GM23338 (cell line): ENCODE measurements at regions not wholly inside any gene's neighbourhood (a gene's known extent, or its start where the extent isn't known, plus 50 kb on each side); places are given as distances from the start of the nearest gene placed in this dataset.
A peak's percentile ranks its signal among the peaks of the same experiment; 100 is the strongest.

ENCODE experiments used
- ATAC-seq: fragments of 200-7000 bp; cut with Tn5 transposase; 3 replicates; pipeline ENCODE4 v1.9.1; 2020
- DNase-seq: peaks from one replicate; pipeline ENCODE4 v3.0.0-alpha.2; 2015; ENCODE audit warnings: low spot score
- H2AFZ ChIP-seq: fragments of 200-600 bp; sonication (generic); 2 replicates; pipeline ENCODE4 v1.8.0; 2016; ENCODE audit warnings: antibody characterized with exemption, mild to moderate bottlenecking, moderate library complexity
- H3F3A ChIP-seq: fragments of 200-600 bp; sonication (generic); replicated peaks from 2 replicates; pipeline ENCODE4 v1.8.0; 2017; ENCODE audit warnings: antibody characterized with exemption, mixed run types, low read depth
- H3K27ac ChIP-seq: fragments of 200-600 bp; sonication (generic); 2 replicates; pipeline ENCODE4 v1.6.1; 2016; ENCODE audit warnings: low read depth
- H3K27me3 ChIP-seq: fragments of 200-600 bp; sonication (generic); 2 replicates; pipeline ENCODE4 v1.8.0; 2016; ENCODE audit warnings: mild to moderate bottlenecking, mixed run types, moderate library complexity; ENCODE audit not compliant: insufficient read depth
- H3K36me3 ChIP-seq: fragments of 200-600 bp; sonication (generic); 2 replicates; pipeline ENCODE4 v1.8.0; 2016; ENCODE audit warnings: mild to moderate bottlenecking; ENCODE audit not compliant: insufficient read depth
- H3K4me1 ChIP-seq: fragments of 200-600 bp; sonication (generic); 2 replicates; pipeline ENCODE4 v1.8.0; 2016; ENCODE audit warnings: mild to moderate bottlenecking, moderate library complexity; ENCODE audit not compliant: insufficient read depth
- H3K4me2 ChIP-seq: fragments of 200-600 bp; sonication (generic); 2 replicates; pipeline ENCODE4 v1.7.1; 2017; ENCODE audit warnings: mixed run types
- H3K4me3 ChIP-seq: fragments of 200-600 bp; sonication (generic); 2 replicates; pipeline ENCODE4 v1.6.1; 2016; ENCODE audit warnings: mixed run types
- H3K79me2 ChIP-seq: fragments of 200-600 bp; sonication (generic); replicated peaks from 2 replicates; pipeline ENCODE4 v1.8.0; 2017; ENCODE audit warnings: mild to moderate bottlenecking; ENCODE audit not compliant: insufficient read depth
- H3K9me2 ChIP-seq: fragments of 200-600 bp; sonication (generic); 2 replicates; pipeline ENCODE4 v1.8.0; 2017; ENCODE audit not compliant: insufficient read depth
- H4K20me1 ChIP-seq: fragments of 200-600 bp; sonication (generic); replicated peaks from 2 replicates; pipeline ENCODE4 v1.8.0; 2017; ENCODE audit warnings: mild to moderate bottlenecking; ENCODE audit not compliant: insufficient read depth
- H3K27ac Mint-ChIP-seq: 2 replicates; pipeline ENCODE4 v1.8.0; 2020; ENCODE audit warnings: inconsistent platforms, mild to moderate bottlenecking, moderate library complexity, mixed read lengths
- H3K27me3 Mint-ChIP-seq: 3 replicates; pipeline ENCODE4 v1.8.0; 2022; ENCODE audit warnings: low read depth, mild to moderate bottlenecking, moderate library complexity, mixed read lengths, inconsistent platforms; ENCODE audit not compliant: insufficient read depth, poor library complexity
- H3K36me3 Mint-ChIP-seq: 3 replicates; pipeline ENCODE4 v1.8.0; 2021; ENCODE audit warnings: low read depth, mild to moderate bottlenecking, inconsistent platforms, moderate library complexity, mixed read lengths
- H3K4me1 Mint-ChIP-seq: 3 replicates; pipeline ENCODE4 v1.8.0; 2020; ENCODE audit warnings: mild to moderate bottlenecking, inconsistent platforms, mixed read lengths
- H3K4me3 Mint-ChIP-seq: 3 replicates; pipeline ENCODE4 v1.8.0; 2021; ENCODE audit warnings: moderate library complexity, mild to moderate bottlenecking, inconsistent platforms, mixed read lengths
- H3K9me3 Mint-ChIP-seq: 3 replicates; pipeline ENCODE4 v1.8.0; 2020; ENCODE audit warnings: moderate library complexity, mild to moderate bottlenecking, inconsistent platforms, mixed read lengths
- CTCF ChIP-seq, 2 experiments: fragments of 200-600 bp in 1 of 2; sonication (generic) in 1 of 2; conservative IDR thresholded peaks; 2 replicates each; pipeline versions ENCODE4 v1.5.1 to v1.6.1; 2016 to 2017; ENCODE audit warnings: antibody characterized with exemption in 2 of 2, low read depth in 2 of 2, mild to moderate bottlenecking in 2 of 2, moderate library complexity in 1 of 2
- POLR2AphosphoS5 ChIP-seq: IDR thresholded peaks from 2 replicates; pipeline ENCODE4 v1.6.1; 2016; ENCODE audit warnings: antibody characterized with exemption, low read depth
- ZNF331 ChIP-seq: fragments of 250-450 bp; sonication (Bioruptor Pico); IDR thresholded peaks from 2 replicates; pipeline ENCODE4 v1.5.0; 2020; ENCODE audit warnings: low read depth, mild to moderate bottlenecking, moderate library complexity
- ZNF462 ChIP-seq: fragments of 250-450 bp; sonication (Bioruptor Pico); IDR thresholded peaks from 2 replicates; pipeline ENCODE4 v1.5.0; 2020; ENCODE audit warnings: mild to moderate bottlenecking, moderate library complexity

GRCh38 chrY:18997635-18998240, 224.2 kb upstream of the HSFY2 start:
- H3K27me3 Mint-ChIP-seq: peaks cover 2% of the 10 kb centered on the region
- ATAC-seq: no peak
- no peaks in the 10 kb centered on the region for H3K9me2 ChIP-seq
- TF ChIP-seq ZNF331 (CRISPR knock-in tag) (no peak), CTCF (conservative IDR thresholded peaks at IDR 0.05; ENCODE audit: low read depth in 2 of 2) (peak; percentile 19 to 40; a peak in 3 of 4 replicates), ZNF462 (CRISPR knock-in tag) (no peak), POLR2AphosphoS5 (no peak)
- H3K4me2 ChIP-seq: no peak overlapping the region
- H3K9me3 Mint-ChIP-seq: no peaks in the 10 kb centered on the region
- no peaks in the 10 kb centered on the region for H3K36me3 Mint-ChIP-seq
- H3K79me2 ChIP-seq: peaks cover 9% of the 10 kb centered on the region
- H3K4me1 Mint-ChIP-seq: peaks cover 4% of the 10 kb centered on the region; the same call in 2 of the 3 replicates
- peaks cover 4% of the 10 kb centered on the region; the same call in 1 of the 2 replicates for H3K4me1 ChIP-seq
- no peak overlapping the region for H3K4me3 Mint-ChIP-seq
- H3K27me3 ChIP-seq: no peaks in the 10 kb centered on the region
- no peak overlapping the region for H3K4me3 ChIP-seq
- no peak overlapping the region for H3K27ac ChIP-seq
- H3F3A ChIP-seq: no peaks in the 10 kb centered on the region
- H3K36me3 ChIP-seq: no peaks in the 10 kb centered on the region
- no peaks in the 10 kb centered on the region for H4K20me1 ChIP-seq
- no peak for DNase-seq
- no peak overlapping the region for H3K27ac Mint-ChIP-seq
- no peak overlapping the region for H2AFZ ChIP-seq
